Amniotic stem cell (primary cell): ENCODE measurements at regions not wholly inside any gene's neighbourhood (a gene's known extent, or its start where the extent isn't known, plus 50 kb on each side); places are given as distances from the start of the nearest gene placed in this dataset.

Source experiments
- DNase-seq: peaks from one replicate; lab custom pipeline; 2025; lab: John Stamatoyannopoulos, UW

GRCh38 chr3:107428051-107428858, 51.0 kb downstream of the CCDC54 start:
- no peak for DNase-seq

GRCh38 chr3:107429320-107430181, 52.3 kb downstream of the CCDC54 start:
- peak; percentile 83 for DNase-seq

- no peak for DNase-seq
These were observed 53.2 kb downstream of the CCDC54 start for GRCh38 chr3:107430214-107430995.

- DNase-seq = no peak
These were observed 53.7 kb downstream of the CCDC54 start for GRCh38 chr3:107430996-107431245.

- peak; percentile 44 for DNase-seq
These were observed 54.2 kb downstream of the CCDC54 start for GRCh38 chr3:107431246-107432012.

- DNase-seq = no peak
These were observed 54.8 kb downstream of the CCDC54 start for GRCh38 chr3:107432013-107432515.

GRCh38 chr3:107432646-107433045, 55.4 kb downstream of the CCDC54 start:
- no peak for DNase-seq

- DNase-seq = no peak
These were observed 58.8 kb downstream of the CCDC54 start for GRCh38 chr3:107436029-107436428.

GRCh38 chr3:107438671-107439070, 61.4 kb downstream of the CCDC54 start:
- no peak for DNase-seq

GRCh38 chr3:107441617-107442016, 64.4 kb downstream of the CCDC54 start:
- no peak for DNase-seq

GRCh38 chr3:107443461-107443860, 66.2 kb downstream of the CCDC54 start:
- no peak for DNase-seq

GRCh38 chr3:107446706-107447105, 69.5 kb downstream of the CCDC54 start:
- no peak for DNase-seq

GRCh38 chr3:107450254-107450893, 72.4 kb upstream of the BBX start:
- DNase-seq = no peak

GRCh38 chr3:107452436-107452835, 70.3 kb upstream of the BBX start:
- DNase-seq = peak; percentile 53

GRCh38 chr3:107453504-107453903, 69.3 kb upstream of the BBX start:
- no peak for DNase-seq

- DNase-seq = no peak
These were observed 67.1 kb upstream of the BBX start for GRCh38 chr3:107455621-107456020.

GRCh38 chr3:107456501-107456900, 66.3 kb upstream of the BBX start:
- no peak for DNase-seq

GRCh38 chr3:107458871-107459270, 63.9 kb upstream of the BBX start:
- no peak for DNase-seq

GRCh38 chr3:107461721-107462120, 61.0 kb upstream of the BBX start:
- no peak for DNase-seq

- no peak for DNase-seq
These were observed 58.7 kb upstream of the BBX start for GRCh38 chr3:107464037-107464436.

GRCh38 chr3:107465064-107465631, 57.6 kb upstream of the BBX start:
- DNase-seq = no peak
